Choroid plexus epithelial cell (primary cell): ENCODE measurements at regions not wholly inside any gene's neighbourhood (a gene's known extent, or its start where the extent isn't known, plus 50 kb on each side); places are given as distances from the start of the nearest gene placed in this dataset.
"Not testable (repeated sequence)": the region's sequence is repeated elsewhere in the genome, so short reads cannot be mapped to it uniquely, and the experiment has no call there.

Source experiments
- DNase-seq: peaks from one replicate; pipeline ENCODE4 v3.0.0-alpha.2; 2010; ENCODE audit warnings: low read depth
- H3K4me3 ChIP-seq: 2 replicates; pipeline ENCODE4 v1.5.1; 2011; ENCODE audit warnings: low read depth, mild to moderate bottlenecking, control low read depth, low read length, moderate library complexity
- CTCF ChIP-seq: conservative IDR thresholded peaks from 2 replicates; pipeline ENCODE4 v1.5.1; 2011; ENCODE audit warnings: low read depth, mild to moderate bottlenecking, control low read depth, inconsistent platforms, low read length, moderate library complexity

GRCh38 chr3:116512281-116512680 is 67.0 kb upstream of the LSAMP start:
- no peak overlapping the region for H3K4me3 ChIP-seq
- DNase-seq = no peak
- no peak for TF ChIP-seq CTCF

GRCh38 chr3:116512931-116513330 is 67.6 kb upstream of the LSAMP start:
- TF ChIP-seq CTCF = no peak
- H3K4me3 ChIP-seq = no peak overlapping the region
- DNase-seq = no peak

GRCh38 chr3:116515973-116516372 is 70.7 kb upstream of the LSAMP start:
- TF ChIP-seq CTCF = no peak
- DNase-seq = no peak
- no peak overlapping the region for H3K4me3 ChIP-seq

- TF ChIP-seq CTCF = no peak
- DNase-seq = peak; percentile 4
- no peak overlapping the region for H3K4me3 ChIP-seq
These were observed 72.0 kb upstream of the LSAMP start for GRCh38 chr3:116517308-116517707.

GRCh38 chr3:116519101-116519500 is 73.8 kb upstream of the LSAMP start:
- not testable (repeated sequence) for H3K4me3 ChIP-seq, DNase-seq

- not testable (repeated sequence) for H3K4me3 ChIP-seq, DNase-seq
These were observed 74.5 kb upstream of the LSAMP start for GRCh38 chr3:116519823-116520222.

GRCh38 chr3:116524453-116525210 is 79.3 kb upstream of the LSAMP start:
- no peak overlapping the region for H3K4me3 ChIP-seq
- no peak for TF ChIP-seq CTCF
- DNase-seq = no peak

- no peak for TF ChIP-seq CTCF
- no peak for DNase-seq
- H3K4me3 ChIP-seq = no peak overlapping the region
These were observed 107.0 kb upstream of the LSAMP start for GRCh38 chr3:116552246-116552645.
